PFSK-1 (cell line): ENCODE measurements at regions not wholly inside any gene's neighbourhood (a gene's known extent, or its start where the extent isn't known, plus 50 kb on each side); places are given as distances from the start of the nearest gene placed in this dataset.

Experiments used
- TAF1 ChIP-seq: IDR thresholded peaks from 2 replicates; pipeline ENCODE4 v1.6.1; 2012; ENCODE audit warnings: low read length, control low read depth, borderline replicate concordance; ENCODE audit not compliant: insufficient read depth
- TF ChIP-seq, protein P1 (sequence below), 2 experiments: IDR thresholded peaks; 2 replicates each; pipeline versions ENCODE4 v1.6.1 to v1.8.0; 2011 to 2012; ENCODE audit warnings: low read depth in 2 of 2, low read length in 2 of 2, control low read depth in 1 of 2, inconsistent platforms in 1 of 2, mild to moderate bottlenecking in 1 of 2, moderate library complexity in 1 of 2; ENCODE audit not compliant: insufficient read depth in 1 of 2

GRCh38 chr4:123921339-123921738 lies 524.7 kb downstream of the SPRY1 start:
- TF ChIP-seq TAF1, result no peak
- TF ChIP-seq, protein P1, sequence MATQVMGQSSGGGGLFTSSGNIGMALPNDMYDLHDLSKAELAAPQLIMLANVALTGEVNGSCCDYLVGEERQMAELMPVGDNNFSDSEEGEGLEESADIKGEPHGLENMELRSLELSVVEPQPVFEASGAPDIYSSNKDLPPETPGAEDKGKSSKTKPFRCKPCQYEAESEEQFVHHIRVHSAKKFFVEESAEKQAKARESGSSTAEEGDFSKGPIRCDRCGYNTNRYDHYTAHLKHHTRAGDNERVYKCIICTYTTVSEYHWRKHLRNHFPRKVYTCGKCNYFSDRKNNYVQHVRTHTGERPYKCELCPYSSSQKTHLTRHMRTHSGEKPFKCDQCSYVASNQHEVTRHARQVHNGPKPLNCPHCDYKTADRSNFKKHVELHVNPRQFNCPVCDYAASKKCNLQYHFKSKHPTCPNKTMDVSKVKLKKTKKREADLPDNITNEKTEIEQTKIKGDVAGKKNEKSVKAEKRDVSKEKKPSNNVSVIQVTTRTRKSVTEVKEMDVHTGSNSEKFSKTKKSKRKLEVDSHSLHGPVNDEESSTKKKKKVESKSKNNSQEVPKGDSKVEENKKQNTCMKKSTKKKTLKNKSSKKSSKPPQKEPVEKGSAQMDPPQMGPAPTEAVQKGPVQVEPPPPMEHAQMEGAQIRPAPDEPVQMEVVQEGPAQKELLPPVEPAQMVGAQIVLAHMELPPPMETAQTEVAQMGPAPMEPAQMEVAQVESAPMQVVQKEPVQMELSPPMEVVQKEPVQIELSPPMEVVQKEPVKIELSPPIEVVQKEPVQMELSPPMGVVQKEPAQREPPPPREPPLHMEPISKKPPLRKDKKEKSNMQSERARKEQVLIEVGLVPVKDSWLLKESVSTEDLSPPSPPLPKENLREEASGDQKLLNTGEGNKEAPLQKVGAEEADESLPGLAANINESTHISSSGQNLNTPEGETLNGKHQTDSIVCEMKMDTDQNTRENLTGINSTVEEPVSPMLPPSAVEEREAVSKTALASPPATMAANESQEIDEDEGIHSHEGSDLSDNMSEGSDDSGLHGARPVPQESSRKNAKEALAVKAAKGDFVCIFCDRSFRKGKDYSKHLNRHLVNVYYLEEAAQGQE (IDR thresholded peaks at IDR 0.05; ENCODE audit: insufficient read depth in 1 of 2, low read depth in 2 of 2, low read length in 2 of 2), result no peak
